ENCODE measurements at regions not wholly inside any gene's neighbourhood (a gene's known extent, or its start where the extent isn't known, plus 50 kb on each side); places are given as distances from the start of the nearest gene placed in this dataset.

DNA sequence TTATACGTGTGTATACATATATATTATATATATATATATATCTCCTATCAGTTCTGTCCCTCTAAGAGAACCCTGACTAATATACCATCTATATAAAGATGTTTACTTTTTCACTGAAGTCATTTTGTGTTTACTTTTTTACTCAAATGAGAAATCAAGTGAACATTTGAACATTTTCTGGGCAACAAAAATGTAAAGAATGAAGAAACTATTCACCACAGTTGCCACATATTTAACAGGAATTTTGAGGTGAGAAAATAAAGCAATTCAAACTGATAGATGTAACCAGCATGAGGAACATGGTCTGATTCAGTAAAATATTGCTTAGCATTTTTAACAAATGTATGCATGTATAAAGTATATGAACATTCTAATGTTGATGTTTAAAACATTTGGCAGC lies 299.2 kb upstream of the KLHL1 start:
- Histone ChIP-seq H3K79me2 (ENCODE audit: insufficient read depth, low read length) (no peaks in the 10 kb centered on the region), H2BK5ac (ENCODE audit: insufficient read length, low read length) (no peak overlapping the region), H3K23me2 (ENCODE audit: insufficient read length, low read depth, low read length, poor library complexity, severe bottlenecking) (no peaks in the 10 kb centered on the region), H3K27ac (ENCODE audit: insufficient read length, low read depth, low read length) (no peak overlapping the region), H4K91ac (ENCODE audit: insufficient read length, low read depth, low read length) (no peak overlapping the region), H3K4me2 (ENCODE audit: insufficient read depth, insufficient read length, low read length) (no peak overlapping the region), H3T11ph (ENCODE audit: low read length) (no peak overlapping the region), H3K79me1 (ENCODE audit: insufficient read depth, low read depth, low read length, poor library complexity, severe bottlenecking) (no peaks in the 10 kb centered on the region), H2BK15ac (ENCODE audit: low read depth, low read length) (no peak overlapping the region), H3K4ac (ENCODE audit: low read depth, low read length) (no peak overlapping the region), H3K4me1 (ENCODE audit: insufficient read depth, low read length) (no peaks in the 10 kb centered on the region), H3K27me3 (ENCODE audit: insufficient read depth, low read length) (no peaks in the 10 kb centered on the region), H2AFZ (ENCODE audit: low read length) (no peak overlapping the region), H3K23ac (ENCODE audit: insufficient read length, low read depth, low read length) (no peak overlapping the region), H4K8ac (replicated peaks; ENCODE audit: insufficient read length, low read depth, low read length) (no peak overlapping the region), H3K14ac (ENCODE audit: insufficient read depth, low read length) (no peak overlapping the region), H2BK20ac (ENCODE audit: low read depth, low read length, poor library complexity, severe bottlenecking) (no peak overlapping the region), H2BK120ac (ENCODE audit: low read depth, low read length, poor library complexity, severe bottlenecking) (no peak overlapping the region), H3K9ac (ENCODE audit: extremely low read depth, insufficient read length, low read length) (no peak overlapping the region), H2BK12ac (ENCODE audit: insufficient read length, low read depth, low read length) (no peak overlapping the region), H2AK5ac (ENCODE audit: insufficient read length, low read length) (no peak overlapping the region), H3K9me3 (ENCODE audit: control insufficient read depth, low read depth, low read length) (no peaks in the 10 kb centered on the region), H3K18ac (ENCODE audit: insufficient read length, low read depth, low read length) (no peak overlapping the region), H4K20me1 (ENCODE audit: control insufficient read depth, insufficient read depth, insufficient read length) (no peaks in the 10 kb centered on the region), H3K56ac (ENCODE audit: insufficient read length, low read depth, low read length) (no peak overlapping the region), H4K5ac (ENCODE audit: insufficient read length, low read depth, low read length) (no peak overlapping the region)
- no peak for DNase-seq
- Mint-ChIP-seq H3K4me3 (no peak overlapping the region), H3K27ac (no peak overlapping the region), H3K36me3 (ENCODE audit: insufficient read depth in 1 of 3, low read depth in 3 of 3) (no peaks in the 10 kb centered on the region), H3K27me3 (ENCODE audit: low read depth) (no peaks in the 10 kb centered on the region; the same call in 1 of the 2 replicates), H3K9me3 (no peaks in the 10 kb centered on the region), H3K4me1 (no peaks in the 10 kb centered on the region)
- TF ChIP-seq, protein P1, sequence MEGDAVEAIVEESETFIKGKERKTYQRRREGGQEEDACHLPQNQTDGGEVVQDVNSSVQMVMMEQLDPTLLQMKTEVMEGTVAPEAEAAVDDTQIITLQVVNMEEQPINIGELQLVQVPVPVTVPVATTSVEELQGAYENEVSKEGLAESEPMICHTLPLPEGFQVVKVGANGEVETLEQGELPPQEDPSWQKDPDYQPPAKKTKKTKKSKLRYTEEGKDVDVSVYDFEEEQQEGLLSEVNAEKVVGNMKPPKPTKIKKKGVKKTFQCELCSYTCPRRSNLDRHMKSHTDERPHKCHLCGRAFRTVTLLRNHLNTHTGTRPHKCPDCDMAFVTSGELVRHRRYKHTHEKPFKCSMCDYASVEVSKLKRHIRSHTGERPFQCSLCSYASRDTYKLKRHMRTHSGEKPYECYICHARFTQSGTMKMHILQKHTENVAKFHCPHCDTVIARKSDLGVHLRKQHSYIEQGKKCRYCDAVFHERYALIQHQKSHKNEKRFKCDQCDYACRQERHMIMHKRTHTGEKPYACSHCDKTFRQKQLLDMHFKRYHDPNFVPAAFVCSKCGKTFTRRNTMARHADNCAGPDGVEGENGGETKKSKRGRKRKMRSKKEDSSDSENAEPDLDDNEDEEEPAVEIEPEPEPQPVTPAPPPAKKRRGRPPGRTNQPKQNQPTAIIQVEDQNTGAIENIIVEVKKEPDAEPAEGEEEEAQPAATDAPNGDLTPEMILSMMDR (conservative IDR thresholded peaks at IDR 0.05) = no peak
- WGBS (ENCODE audit: extremely low coverage, insufficient read length, low lambda C conversion rate) = no CpG with 5 or more reads among the region's 1 CpG
